Kidney epithelial cell (primary cell): ENCODE measurements at regions not wholly inside any gene's neighbourhood (a gene's known extent, or its start where the extent isn't known, plus 50 kb on each side); places are given as distances from the start of the nearest gene placed in this dataset.

ENCODE experiments used
- DNase-seq: peaks from one replicate; pipeline ENCODE4 v3.0.0-alpha.2; 2010; ENCODE audit warnings: low read depth
- H3K27me3 ChIP-seq: 2 replicates; pipeline ENCODE4 v1.6.0; 2011; ENCODE audit warnings: low read length; ENCODE audit not compliant: control insufficient read depth, insufficient read depth
- H3K36me3 ChIP-seq: 2 replicates; pipeline ENCODE4 v1.5.1; 2011; ENCODE audit warnings: low read length; ENCODE audit not compliant: control insufficient read depth, insufficient read depth
- H3K4me3 ChIP-seq: 2 replicates; pipeline ENCODE4 v1.5.1; 2011; ENCODE audit warnings: low read depth, mild to moderate bottlenecking, control low read depth, low read length
- CTCF ChIP-seq: IDR thresholded peaks from 2 replicates; pipeline ENCODE4 v1.5.1; 2011; ENCODE audit warnings: mild to moderate bottlenecking, moderate library complexity, low read length, control low read depth, inconsistent platforms; ENCODE audit not compliant: insufficient read depth, poor library complexity, severe bottlenecking

GRCh38 chr6:40169878-40170277 lies 235.6 kb upstream of the MOCS1 start:
- no peaks in the 10 kb centered on the region for H3K36me3 ChIP-seq
- TF ChIP-seq CTCF = no peak
- H3K27me3 ChIP-seq = no peaks in the 10 kb centered on the region
- H3K4me3 ChIP-seq = no peak overlapping the region
- no peak for DNase-seq

GRCh38 chr6:40166963-40167362 lies 232.7 kb upstream of the MOCS1 start:
- TF ChIP-seq CTCF = no peak
- H3K4me3 ChIP-seq = no peak overlapping the region
- no peaks in the 10 kb centered on the region for H3K36me3 ChIP-seq
- DNase-seq = no peak
- H3K27me3 ChIP-seq = no peaks in the 10 kb centered on the region

GRCh38 chr6:40165036-40165709 lies 230.9 kb upstream of the MOCS1 start:
- no peak for DNase-seq
- TF ChIP-seq CTCF = no peak
- Histone ChIP-seq H3K27me3 (no peaks in the 10 kb centered on the region), H3K4me3 (no peak overlapping the region), H3K36me3 (no peaks in the 10 kb centered on the region)

GRCh38 chr6:40164345-40164755 lies 230.1 kb upstream of the MOCS1 start:
- no peak for TF ChIP-seq CTCF
- DNase-seq = no peak
- no peaks in the 10 kb centered on the region for H3K27me3 ChIP-seq
- H3K36me3 ChIP-seq = no peaks in the 10 kb centered on the region
- no peak overlapping the region for H3K4me3 ChIP-seq

GRCh38 chr6:40163924-40164323 lies 229.7 kb upstream of the MOCS1 start:
- DNase-seq = no peak
- TF ChIP-seq CTCF = no peak
- H3K27me3 ChIP-seq = no peaks in the 10 kb centered on the region
- no peaks in the 10 kb centered on the region for H3K36me3 ChIP-seq
- no peak overlapping the region for H3K4me3 ChIP-seq

- DNase-seq = no peak
- no peak for TF ChIP-seq CTCF
- H3K36me3 ChIP-seq = no peaks in the 10 kb centered on the region
Measured at GRCh38 chr6:40162074-40162473, 227.8 kb upstream of the MOCS1 start.

More at GRCh38 chr6:40162074-40162473, 227.8 kb upstream of the MOCS1 start:
- H3K4me3 ChIP-seq = no peak overlapping the region
- H3K27me3 ChIP-seq = no peaks in the 10 kb centered on the region
